SHP77 treated with DMSO at 0.1 percent for 48 hours (cell line): ENCODE measurements at regions not wholly inside any gene's neighbourhood (a gene's known extent, or its start where the extent isn't known, plus 50 kb on each side); places are given as distances from the start of the nearest gene placed in this dataset.
"Not testable (repeated sequence)": the region's sequence is repeated elsewhere in the genome, so short reads cannot be mapped to it uniquely, and the experiment has no call there.

ENCODE experiments used
- DNase-seq: peaks from one replicate; lab custom pipeline; 2025; lab: John Stamatoyannopoulos, UW

- not testable (repeated sequence) for DNase-seq
Measured at GRCh38 chr2:51894584-51894983, 862.7 kb upstream of the NRXN1 start.

GRCh38 chr2:51888120-51888519 lies 856.2 kb upstream of the NRXN1 start:
- DNase-seq: no peak

- DNase-seq: no peak
Measured at GRCh38 chr2:51881673-51882072, 849.7 kb upstream of the NRXN1 start.

GRCh38 chr2:51880153-51880552 lies 848.2 kb upstream of the NRXN1 start:
- no peak for DNase-seq

- no peak for DNase-seq
Measured at GRCh38 chr2:51866361-51866760, 834.4 kb upstream of the NRXN1 start.

GRCh38 chr2:51859260-51859659 lies 827.3 kb upstream of the NRXN1 start:
- no peak for DNase-seq

- no peak for DNase-seq
Measured at GRCh38 chr2:51855683-51856082, 823.8 kb upstream of the NRXN1 start.

- DNase-seq: no peak
Measured at GRCh38 chr2:51846796-51847195, 814.9 kb upstream of the NRXN1 start.

- DNase-seq: no peak
Measured at GRCh38 chr2:51846018-51846417, 814.1 kb upstream of the NRXN1 start.

- DNase-seq: no peak
Measured at GRCh38 chr2:51844596-51844995, 812.7 kb upstream of the NRXN1 start.

GRCh38 chr2:51829477-51829876 lies 797.5 kb upstream of the NRXN1 start:
- no peak for DNase-seq

- no peak for DNase-seq
Measured at GRCh38 chr2:51825823-51826222, 793.9 kb upstream of the NRXN1 start.

GRCh38 chr2:51813247-51813646 lies 781.3 kb upstream of the NRXN1 start:
- DNase-seq: no peak

GRCh38 chr2:51812138-51812866 lies 780.4 kb upstream of the NRXN1 start:
- DNase-seq: no peak

- DNase-seq: no peak
Measured at GRCh38 chr2:51810197-51810596, 778.3 kb upstream of the NRXN1 start.

- DNase-seq: no peak
Measured at GRCh38 chr2:51807229-51807628, 775.3 kb upstream of the NRXN1 start.

GRCh38 chr2:51795248-51795888 lies 763.4 kb upstream of the NRXN1 start:
- DNase-seq: peak; percentile 78

- no peak for DNase-seq
Measured at GRCh38 chr2:51791496-51791895, 759.6 kb upstream of the NRXN1 start.

- no peak for DNase-seq
Measured at GRCh38 chr2:51790854-51791253, 758.9 kb upstream of the NRXN1 start.

- no peak for DNase-seq
Measured at GRCh38 chr2:51789918-51790317, 758.0 kb upstream of the NRXN1 start.

GRCh38 chr2:51782921-51783765 lies 751.2 kb upstream of the NRXN1 start:
- DNase-seq: peak; percentile 70

GRCh38 chr2:51781691-51782090 lies 749.8 kb upstream of the NRXN1 start:
- no peak for DNase-seq

GRCh38 chr2:51780353-51780752 lies 748.4 kb upstream of the NRXN1 start:
- DNase-seq: no peak
